ENCODE measurements at regions not wholly inside any gene's neighbourhood (a gene's known extent, or its start where the extent isn't known, plus 50 kb on each side); places are given as distances from the start of the nearest gene placed in this dataset.

GRCh38 chr21:31491617-31492016 lies 147.6 kb upstream of the TIAM1 start:
- no peak for ATAC-seq
- DNase-seq = no peak
- Histone ChIP-seq H3K4me3 (no peak overlapping the region), H3K27me3 (ENCODE audit: insufficient read depth in 3 of 3, low read length in 2 of 3) (peaks cover 0 to 3% (median 0%) of the 10 kb centered on the region in 3 donors), H3K4me1 (no peaks in the 10 kb centered on the region), H3K27ac (no peak overlapping the region), H3K36me3 (ENCODE audit: insufficient read depth in 1 of 2, low read depth in 1 of 2) (peaks cover 0 to 2% of the 10 kb centered on the region in 2 donors), H3K9me3 (no peaks in the 10 kb centered on the region)
- intact Hi-C loops (cut with DNase I) = no loop called here
- 82 to 86% (median 83%) methylated on average over 3 of the region's 3 CpGs for WGBS, 3 donors
- no peak for TF ChIP-seq CTCF (IDR thresholded peaks at IDR 0.05)

- WGBS, 3 donors = 73 to 88% (median 82%) methylated on average over 2 of the region's 2 CpGs
- Histone ChIP-seq H3K9me3 (no peaks in the 10 kb centered on the region), H3K4me1 (no peaks in the 10 kb centered on the region), H3K36me3 (ENCODE audit: insufficient read depth in 1 of 2, low read depth in 1 of 2) (peaks cover 0 to 2% of the 10 kb centered on the region in 2 donors), H3K27me3 (ENCODE audit: insufficient read depth in 3 of 3, low read length in 2 of 3) (peaks cover 0 to 3% (median 0%) of the 10 kb centered on the region in 3 donors), H3K27ac (no peak overlapping the region), H3K4me3 (no peak overlapping the region)
- ATAC-seq (no peak), DNase-seq (no peak)
- no peak for TF ChIP-seq CTCF (IDR thresholded peaks at IDR 0.05)
- intact Hi-C loops (cut with DNase I) = no loop called here
Measured at GRCh38 chr21:31490443-31490842, 146.4 kb upstream of the TIAM1 start.

GRCh38 chr21:31489726-31490125 lies 145.7 kb upstream of the TIAM1 start:
- Histone ChIP-seq H3K27me3 (ENCODE audit: insufficient read depth in 3 of 3, low read length in 2 of 3) (peaks cover 0 to under 1% (median 0%) of the 10 kb centered on the region in 3 donors), H3K4me1 (no peaks in the 10 kb centered on the region), H3K27ac (no peak overlapping the region), H3K4me3 (no peak overlapping the region), H3K36me3 (ENCODE audit: insufficient read depth in 1 of 2, low read depth in 1 of 2) (peaks cover 0 to 2% of the 10 kb centered on the region in 2 donors), H3K9me3 (no peaks in the 10 kb centered on the region)
- intact Hi-C loops (cut with DNase I) = no loop called here
- ATAC-seq (no peak), DNase-seq (no peak)
- WGBS, 3 donors = 61 to 72% (median 68%) methylated on average over 2 of the region's 2 CpGs
- TF ChIP-seq CTCF (IDR thresholded peaks at IDR 0.05) = no peak

- Histone ChIP-seq H3K27ac (no peak overlapping the region), H3K36me3 (ENCODE audit: insufficient read depth in 1 of 2, low read depth in 1 of 2) (peaks cover 0 to 2% of the 10 kb centered on the region in 2 donors), H3K9me3 (no peaks in the 10 kb centered on the region), H3K4me3 (no peak overlapping the region), H3K4me1 (no peaks in the 10 kb centered on the region), H3K27me3 (ENCODE audit: insufficient read depth in 3 of 3, low read length in 2 of 3) (no peaks in the 10 kb centered on the region)
- no peak for DNase-seq
- intact Hi-C loops (cut with DNase I) = no loop called here
- no peak for ATAC-seq
- no peak for TF ChIP-seq CTCF (IDR thresholded peaks at IDR 0.05)
- WGBS, 3 donors = 74 to 82% (median 77%) methylated on average over 6 of the region's 6 CpGs
Measured at GRCh38 chr21:31489014-31489413, 145.0 kb upstream of the TIAM1 start.

- H3K9me3 ChIP-seq = no peaks in the 10 kb centered on the region
- H3K27me3 ChIP-seq (ENCODE audit: insufficient read depth in 3 of 3, low read length in 2 of 3) = no peaks in the 10 kb centered on the region
- no peak overlapping the region for H3K27ac ChIP-seq
- ATAC-seq = no peak
- H3K36me3 ChIP-seq (ENCODE audit: insufficient read depth in 1 of 2, low read depth in 1 of 2) = no peaks in the 10 kb centered on the region
- intact Hi-C loops (cut with DNase I) = no loop called here
- no peak for TF ChIP-seq CTCF (IDR thresholded peaks at IDR 0.05)
- no peak overlapping the region for H3K4me3 ChIP-seq
- DNase-seq = no peak
- no peaks in the 10 kb centered on the region for H3K4me1 ChIP-seq
- 77 to 88% (median 86%) methylated on average over 5 of the region's 5 CpGs for WGBS, 3 donors
Measured at GRCh38 chr21:31484219-31484618, 140.2 kb upstream of the TIAM1 start.
